K562 (cell line): ENCODE measurements at regions not wholly inside any gene's neighbourhood (a gene's known extent, or its start where the extent isn't known, plus 50 kb on each side); places are given as distances from the start of the nearest gene placed in this dataset.

ENCODE experiments used
- CTBP1 ChIP-seq: fragments of 450-650 bp; IDR thresholded peaks from 2 replicates; pipeline ENCODE4 v1.6.1; 2016; ENCODE audit warnings: borderline replicate concordance
- ETV1 ChIP-seq: fragments of 450-650 bp; conservative IDR thresholded peaks from 2 replicates; pipeline ENCODE4 v1.6.1; 2016; ENCODE audit warnings: missing genetic modification characterization, control low read depth, low read depth, missing compliant biosample characterization
- HOXB6 ChIP-seq: fragments of 250-450 bp; sonication (Bioruptor Pico); IDR thresholded peaks from 2 replicates; pipeline ENCODE4 v1.5.1; 2022; ENCODE audit warnings: mild to moderate bottlenecking, borderline replicate concordance
- KLF6 ChIP-seq: fragments of 250-450 bp; sonication (Bioruptor Pico); IDR thresholded peaks from 2 replicates; pipeline ENCODE4 v1.4.0; 2020; ENCODE audit warnings: mild to moderate bottlenecking, moderate library complexity, borderline replicate concordance
- NR2F6 ChIP-seq: fragments of 450-650 bp; formaldehyde crosslinking; IDR thresholded peaks from 2 replicates; pipeline ENCODE4 v1.4.0; 2020; ENCODE audit warnings: mild to moderate bottlenecking
- TCF3 ChIP-seq: sonication (generic); formaldehyde crosslinking; IDR thresholded peaks from 2 replicates; pipeline ENCODE4 v1.4.0; 2020; ENCODE audit warnings: mild to moderate bottlenecking, missing genetic modification reagents
- YY1 ChIP-seq, 3 experiments: IDR thresholded peaks; 2 replicates each; pipeline ENCODE4 v1.6.1; 2011; ENCODE audit warnings: low read length in 2 of 3, mild to moderate bottlenecking in 2 of 3, moderate library complexity in 2 of 3, borderline replicate concordance in 1 of 3, control low read depth in 1 of 3, low read depth in 1 of 3; ENCODE audit not compliant: insufficient read depth in 3 of 3, insufficient replicate concordance in 2 of 3, control insufficient read depth in 1 of 3, insufficient read length in 1 of 3; ENCODE audit errors: extremely low read depth in 1 of 3
- ZBTB8A ChIP-seq: fragments of 450-650 bp; IDR thresholded peaks from 2 replicates; pipeline ENCODE4 v1.6.1; 2018; ENCODE audit warnings: mild to moderate bottlenecking, moderate library complexity; ENCODE audit not compliant: partially characterized antibody
- ZNF668 ChIP-seq: fragments of 250-450 bp; sonication (Bioruptor Pico); IDR thresholded peaks from 2 replicates; pipeline ENCODE4 v1.8.0; 2022; ENCODE audit warnings: mild to moderate bottlenecking, inconsistent platforms
- TF ChIP-seq, protein P1 (sequence below): fragments of 450-650 bp; IDR thresholded peaks from 2 replicates; pipeline ENCODE4 v1.6.1; 2016; ENCODE audit warnings: mild to moderate bottlenecking, moderate library complexity
- TF ChIP-seq, protein P2 (sequence below), 2 experiments: fragments of 450-650 bp in 1 of 2; sonication (generic) in 1 of 2; formaldehyde crosslinking; conservative IDR thresholded peaks; 2 replicates each; pipeline versions ENCODE4 v1.4.0 to v1.8.1; 2020 to 2022; ENCODE audit warnings: mild to moderate bottlenecking in 1 of 2, missing genetic modification reagents in 1 of 2
- TF ChIP-seq, protein P3 (sequence below): fragments of 250-450 bp; sonication (Bioruptor Pico); IDR thresholded peaks from 2 replicates; pipeline ENCODE4 v1.8.0; 2022; ENCODE audit warnings: moderate library complexity, mild to moderate bottlenecking, inconsistent platforms

DNA sequence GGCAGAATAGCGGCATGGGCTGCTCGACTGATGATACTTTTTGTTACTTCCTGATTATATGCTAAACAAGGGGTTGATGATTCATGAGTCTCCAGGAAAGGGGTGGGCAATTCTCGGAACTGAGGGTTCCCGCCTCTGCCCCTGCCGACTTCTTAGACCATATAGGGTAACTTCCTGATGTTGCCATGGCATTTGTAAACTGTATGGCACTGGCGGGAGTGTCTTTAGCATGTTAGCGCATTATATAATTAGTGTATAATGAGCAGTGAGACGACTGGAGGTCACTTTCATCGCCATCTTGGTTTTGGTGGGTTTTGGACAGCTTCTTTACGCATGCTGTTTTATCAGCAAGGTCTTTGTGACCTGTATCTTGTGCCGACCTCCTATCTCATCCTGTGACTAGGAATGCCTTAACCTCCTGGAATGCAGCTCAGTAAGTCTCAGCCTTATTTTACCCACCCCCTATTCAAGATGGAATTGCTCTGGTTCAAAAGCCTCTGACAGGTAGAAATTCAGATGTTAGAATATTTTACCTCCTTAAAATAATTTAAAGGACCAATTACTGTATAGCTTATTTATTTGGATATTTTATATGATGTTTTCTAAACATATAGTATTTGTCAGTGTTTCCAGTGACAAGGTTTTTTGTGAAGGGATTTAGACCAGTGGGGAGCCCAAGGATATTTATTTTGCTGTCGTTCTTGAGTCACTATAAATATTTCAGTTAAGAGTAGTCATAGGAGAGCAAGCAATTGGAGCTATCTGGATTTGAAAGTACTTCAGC, 90.1 kb upstream of the PIK3CG start (continued):
- TF ChIP-seq, protein P1, sequence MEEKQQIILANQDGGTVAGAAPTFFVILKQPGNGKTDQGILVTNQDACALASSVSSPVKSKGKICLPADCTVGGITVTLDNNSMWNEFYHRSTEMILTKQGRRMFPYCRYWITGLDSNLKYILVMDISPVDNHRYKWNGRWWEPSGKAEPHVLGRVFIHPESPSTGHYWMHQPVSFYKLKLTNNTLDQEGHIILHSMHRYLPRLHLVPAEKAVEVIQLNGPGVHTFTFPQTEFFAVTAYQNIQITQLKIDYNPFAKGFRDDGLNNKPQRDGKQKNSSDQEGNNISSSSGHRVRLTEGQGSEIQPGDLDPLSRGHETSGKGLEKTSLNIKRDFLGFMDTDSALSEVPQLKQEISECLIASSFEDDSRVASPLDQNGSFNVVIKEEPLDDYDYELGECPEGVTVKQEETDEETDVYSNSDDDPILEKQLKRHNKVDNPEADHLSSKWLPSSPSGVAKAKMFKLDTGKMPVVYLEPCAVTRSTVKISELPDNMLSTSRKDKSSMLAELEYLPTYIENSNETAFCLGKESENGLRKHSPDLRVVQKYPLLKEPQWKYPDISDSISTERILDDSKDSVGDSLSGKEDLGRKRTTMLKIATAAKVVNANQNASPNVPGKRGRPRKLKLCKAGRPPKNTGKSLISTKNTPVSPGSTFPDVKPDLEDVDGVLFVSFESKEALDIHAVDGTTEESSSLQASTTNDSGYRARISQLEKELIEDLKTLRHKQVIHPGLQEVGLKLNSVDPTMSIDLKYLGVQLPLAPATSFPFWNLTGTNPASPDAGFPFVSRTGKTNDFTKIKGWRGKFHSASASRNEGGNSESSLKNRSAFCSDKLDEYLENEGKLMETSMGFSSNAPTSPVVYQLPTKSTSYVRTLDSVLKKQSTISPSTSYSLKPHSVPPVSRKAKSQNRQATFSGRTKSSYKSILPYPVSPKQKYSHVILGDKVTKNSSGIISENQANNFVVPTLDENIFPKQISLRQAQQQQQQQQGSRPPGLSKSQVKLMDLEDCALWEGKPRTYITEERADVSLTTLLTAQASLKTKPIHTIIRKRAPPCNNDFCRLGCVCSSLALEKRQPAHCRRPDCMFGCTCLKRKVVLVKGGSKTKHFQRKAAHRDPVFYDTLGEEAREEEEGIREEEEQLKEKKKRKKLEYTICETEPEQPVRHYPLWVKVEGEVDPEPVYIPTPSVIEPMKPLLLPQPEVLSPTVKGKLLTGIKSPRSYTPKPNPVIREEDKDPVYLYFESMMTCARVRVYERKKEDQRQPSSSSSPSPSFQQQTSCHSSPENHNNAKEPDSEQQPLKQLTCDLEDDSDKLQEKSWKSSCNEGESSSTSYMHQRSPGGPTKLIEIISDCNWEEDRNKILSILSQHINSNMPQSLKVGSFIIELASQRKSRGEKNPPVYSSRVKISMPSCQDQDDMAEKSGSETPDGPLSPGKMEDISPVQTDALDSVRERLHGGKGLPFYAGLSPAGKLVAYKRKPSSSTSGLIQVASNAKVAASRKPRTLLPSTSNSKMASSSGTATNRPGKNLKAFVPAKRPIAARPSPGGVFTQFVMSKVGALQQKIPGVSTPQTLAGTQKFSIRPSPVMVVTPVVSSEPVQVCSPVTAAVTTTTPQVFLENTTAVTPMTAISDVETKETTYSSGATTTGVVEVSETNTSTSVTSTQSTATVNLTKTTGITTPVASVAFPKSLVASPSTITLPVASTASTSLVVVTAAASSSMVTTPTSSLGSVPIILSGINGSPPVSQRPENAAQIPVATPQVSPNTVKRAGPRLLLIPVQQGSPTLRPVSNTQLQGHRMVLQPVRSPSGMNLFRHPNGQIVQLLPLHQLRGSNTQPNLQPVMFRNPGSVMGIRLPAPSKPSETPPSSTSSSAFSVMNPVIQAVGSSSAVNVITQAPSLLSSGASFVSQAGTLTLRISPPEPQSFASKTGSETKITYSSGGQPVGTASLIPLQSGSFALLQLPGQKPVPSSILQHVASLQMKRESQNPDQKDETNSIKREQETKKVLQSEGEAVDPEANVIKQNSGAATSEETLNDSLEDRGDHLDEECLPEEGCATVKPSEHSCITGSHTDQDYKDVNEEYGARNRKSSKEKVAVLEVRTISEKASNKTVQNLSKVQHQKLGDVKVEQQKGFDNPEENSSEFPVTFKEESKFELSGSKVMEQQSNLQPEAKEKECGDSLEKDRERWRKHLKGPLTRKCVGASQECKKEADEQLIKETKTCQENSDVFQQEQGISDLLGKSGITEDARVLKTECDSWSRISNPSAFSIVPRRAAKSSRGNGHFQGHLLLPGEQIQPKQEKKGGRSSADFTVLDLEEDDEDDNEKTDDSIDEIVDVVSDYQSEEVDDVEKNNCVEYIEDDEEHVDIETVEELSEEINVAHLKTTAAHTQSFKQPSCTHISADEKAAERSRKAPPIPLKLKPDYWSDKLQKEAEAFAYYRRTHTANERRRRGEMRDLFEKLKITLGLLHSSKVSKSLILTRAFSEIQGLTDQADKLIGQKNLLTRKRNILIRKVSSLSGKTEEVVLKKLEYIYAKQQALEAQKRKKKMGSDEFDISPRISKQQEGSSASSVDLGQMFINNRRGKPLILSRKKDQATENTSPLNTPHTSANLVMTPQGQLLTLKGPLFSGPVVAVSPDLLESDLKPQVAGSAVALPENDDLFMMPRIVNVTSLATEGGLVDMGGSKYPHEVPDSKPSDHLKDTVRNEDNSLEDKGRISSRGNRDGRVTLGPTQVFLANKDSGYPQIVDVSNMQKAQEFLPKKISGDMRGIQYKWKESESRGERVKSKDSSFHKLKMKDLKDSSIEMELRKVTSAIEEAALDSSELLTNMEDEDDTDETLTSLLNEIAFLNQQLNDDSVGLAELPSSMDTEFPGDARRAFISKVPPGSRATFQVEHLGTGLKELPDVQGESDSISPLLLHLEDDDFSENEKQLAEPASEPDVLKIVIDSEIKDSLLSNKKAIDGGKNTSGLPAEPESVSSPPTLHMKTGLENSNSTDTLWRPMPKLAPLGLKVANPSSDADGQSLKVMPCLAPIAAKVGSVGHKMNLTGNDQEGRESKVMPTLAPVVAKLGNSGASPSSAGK = peak; percentile 18; the same call in 1 of the 2 replicates
- TF ChIP-seq HOXB6 (CRISPR knock-in tag) (no peak), YY1 (IDR thresholded peaks at IDR 0.05; ENCODE audit: borderline replicate concordance in 1 of 3, control insufficient read depth in 1 of 3, extremely low read depth in 1 of 3, insufficient read depth in 3 of 3, insufficient read length in 1 of 3, insufficient replicate concordance in 2 of 3, low read depth in 1 of 3, low read length in 2 of 3) (peak; percentile 58 to 94 (median 72)), ETV1 (tag) (peak; percentile 35), NR2F6 (CRISPR knock-in tag) (peak; percentile 78; the same call in 1 of the 2 replicates), CTBP1 (peak; percentile 78), ZBTB8A (no peak), ZNF668 (peak; percentile 80; the same call in 1 of the 2 replicates), KLF6 (CRISPR knock-in tag) (peak; percentile 96), TCF3 (peak; percentile 61; the same call in 1 of the 2 replicates)
- TF ChIP-seq, protein P2, sequence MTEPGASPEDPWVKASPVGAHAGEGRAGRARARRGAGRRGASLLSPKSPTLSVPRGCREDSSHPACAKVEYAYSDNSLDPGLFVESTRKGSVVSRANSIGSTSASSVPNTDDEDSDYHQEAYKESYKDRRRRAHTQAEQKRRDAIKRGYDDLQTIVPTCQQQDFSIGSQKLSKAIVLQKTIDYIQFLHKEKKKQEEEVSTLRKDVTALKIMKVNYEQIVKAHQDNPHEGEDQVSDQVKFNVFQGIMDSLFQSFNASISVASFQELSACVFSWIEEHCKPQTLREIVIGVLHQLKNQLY (CRISPR knock-in tag; conservative IDR thresholded peaks at IDR 0.05) = no peak
- TF ChIP-seq, protein P3, sequence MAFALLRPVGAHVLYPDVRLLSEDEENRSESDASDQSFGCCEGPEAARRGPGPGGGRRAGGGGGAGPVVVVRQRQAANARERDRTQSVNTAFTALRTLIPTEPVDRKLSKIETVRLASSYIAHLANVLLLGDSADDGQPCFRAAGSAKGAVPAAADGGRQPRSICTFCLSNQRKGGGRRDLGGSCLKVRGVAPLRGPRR (CRISPR knock-in tag) = peak; percentile 94
